ENCODE measurements at regions not wholly inside any gene's neighbourhood (a gene's known extent, or its start where the extent isn't known, plus 50 kb on each side); places are given as distances from the start of the nearest gene placed in this dataset.

GRCh38 chr3:76684946-76685345 is 355.0 kb upstream of the ROBO2 start:
- no peak for TF ChIP-seq EZH2 (IDR thresholded peaks at IDR 0.05; ENCODE audit: low read length, unreplicated experiment)
- TF ChIP-seq CTCF (conservative IDR thresholded peaks at IDR 0.05; ENCODE audit: low read depth, low read length): no peak
